Glomerular endothelial cell (primary cell): ENCODE measurements at regions not wholly inside any gene's neighbourhood (a gene's known extent, or its start where the extent isn't known, plus 50 kb on each side); places are given as distances from the start of the nearest gene placed in this dataset.

ENCODE experiments used
- DNase-seq: peaks from one replicate; pipeline ENCODE4 v3.0.0-alpha.2; 2011; ENCODE audit warnings: low read depth, low spot score; ENCODE audit errors: extremely low read depth

DNA sequence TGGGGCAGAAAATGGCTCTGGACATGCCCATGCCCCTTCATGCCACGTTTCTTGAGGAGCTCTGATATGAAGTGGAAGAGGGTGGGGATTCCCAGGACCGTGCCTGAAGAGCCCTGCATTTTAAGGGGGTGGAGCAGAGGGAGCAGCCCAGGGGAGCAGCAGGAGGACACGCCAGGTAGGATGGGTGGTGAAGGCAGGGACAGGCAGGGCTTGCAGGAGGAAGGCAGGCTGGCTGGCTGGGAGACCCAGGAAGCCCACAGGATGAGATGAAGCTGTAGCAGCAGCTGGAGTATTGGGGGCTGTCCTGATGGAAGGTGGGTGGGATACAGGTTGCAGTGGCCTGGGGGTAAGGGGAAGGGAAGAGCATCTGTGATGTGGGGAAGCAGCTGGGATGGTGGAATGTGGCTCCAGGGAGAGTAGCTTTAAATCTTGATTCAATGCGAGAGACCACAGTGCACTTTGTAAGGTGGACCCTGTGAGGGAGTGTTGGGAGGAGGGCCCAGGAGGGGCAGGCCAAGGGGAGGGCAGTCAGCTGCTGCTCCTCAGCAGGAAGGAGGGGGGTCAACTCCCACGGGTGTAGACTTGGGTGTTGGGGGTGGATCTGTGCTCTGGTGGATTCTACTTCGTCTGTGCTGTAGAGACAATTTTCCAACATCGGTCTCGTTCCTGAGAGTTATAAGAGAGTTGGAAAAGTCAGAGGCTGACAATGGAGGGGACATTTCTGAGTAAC, 242.6 kb upstream of the IRX4 start:
- no peak for DNase-seq

DNA sequence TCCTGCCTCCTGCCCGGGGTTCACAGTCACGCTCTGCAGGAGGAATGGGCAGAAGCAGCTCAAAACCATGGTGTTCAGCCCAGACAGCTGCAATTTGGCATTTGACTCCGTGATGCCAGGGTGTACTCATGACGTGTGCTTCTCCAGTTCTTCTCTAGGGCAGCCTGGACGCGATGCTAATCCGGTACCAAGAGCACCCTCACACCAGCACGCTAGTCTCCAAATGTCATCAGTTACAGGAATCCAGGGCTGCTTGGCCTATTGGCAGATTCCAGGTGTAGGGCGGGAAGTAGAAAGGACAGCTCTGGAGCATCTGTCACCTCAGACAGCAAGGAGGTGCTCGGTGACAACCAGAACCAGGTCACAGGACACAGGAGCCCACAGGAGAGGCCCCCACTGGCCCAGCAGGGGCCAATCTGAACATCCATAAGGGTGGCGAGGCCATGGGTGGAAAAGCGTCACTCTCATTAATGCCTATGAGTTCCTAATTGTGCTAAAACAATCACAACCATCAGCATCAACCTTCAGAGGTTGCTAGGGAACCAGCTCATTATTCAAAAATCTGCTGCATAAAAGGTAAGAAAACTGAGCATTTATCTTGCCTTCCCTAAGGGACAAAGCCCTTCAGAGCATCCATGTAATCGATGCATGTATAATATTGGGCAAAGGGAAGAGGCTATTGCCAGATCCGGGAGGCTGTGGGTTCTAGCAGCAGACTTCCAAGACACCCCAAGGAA, 241.9 kb upstream of the IRX4 start:
- no peak for DNase-seq

DNA sequence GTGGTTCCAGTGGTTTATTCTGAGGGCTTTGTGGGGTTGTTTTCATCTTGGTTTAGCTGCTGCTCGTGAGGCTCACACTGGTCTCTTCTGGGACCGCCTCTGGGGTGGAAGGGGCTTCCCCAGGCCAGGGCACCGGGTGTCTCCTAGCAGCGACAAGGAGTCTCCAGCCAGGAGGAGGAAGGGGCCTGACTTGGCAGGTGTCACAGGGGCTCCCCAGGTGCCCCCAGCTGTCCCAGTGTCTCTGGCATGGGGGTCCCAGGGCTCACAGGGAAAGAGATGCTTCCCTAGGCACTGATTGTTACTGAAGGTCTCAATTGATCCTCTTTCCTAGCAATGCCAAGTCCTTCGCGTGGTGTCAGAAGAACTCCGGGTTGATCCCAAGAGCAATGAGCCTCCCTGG, 241.1 kb upstream of the IRX4 start:
- no peak for DNase-seq

DNA sequence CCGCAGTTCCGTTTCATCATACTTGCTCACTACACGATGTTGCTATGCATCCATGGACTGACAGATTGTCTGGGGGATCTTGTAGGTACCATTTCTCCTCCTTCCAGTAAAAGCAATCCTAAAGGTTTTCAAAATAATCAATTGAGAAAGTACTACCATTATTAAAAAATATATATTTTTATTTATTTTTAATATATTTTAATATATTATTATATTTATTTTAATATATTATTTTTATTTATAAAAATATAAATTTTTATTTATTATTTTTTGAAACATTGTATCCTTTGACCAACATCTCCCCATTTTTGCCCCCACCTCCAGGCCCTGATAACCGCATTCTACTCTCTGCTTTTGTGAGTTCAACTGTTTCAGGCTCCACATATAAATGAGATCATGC, 237.6 kb upstream of the IRX4 start:
- DNase-seq: no peak

DNA sequence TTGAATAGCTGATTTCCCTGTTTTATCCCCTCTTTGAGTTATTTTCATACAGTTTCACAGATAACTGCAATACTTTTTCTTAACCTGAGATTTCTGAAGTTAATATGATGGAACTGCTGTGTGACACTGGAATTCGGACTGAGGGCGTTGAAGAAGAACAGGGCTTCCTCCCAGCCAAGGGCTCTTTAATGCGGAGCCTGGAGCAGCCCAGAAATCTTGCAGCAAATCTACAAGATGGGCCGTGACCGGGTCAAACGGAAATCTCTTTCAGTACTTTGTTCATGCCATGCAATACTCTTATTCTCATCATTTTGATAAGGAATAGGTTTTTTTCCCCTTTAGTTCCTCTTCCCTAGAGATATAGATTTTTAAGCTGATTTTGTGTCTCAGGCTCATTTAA, 236.8 kb upstream of the IRX4 start:
- no peak for DNase-seq

DNA sequence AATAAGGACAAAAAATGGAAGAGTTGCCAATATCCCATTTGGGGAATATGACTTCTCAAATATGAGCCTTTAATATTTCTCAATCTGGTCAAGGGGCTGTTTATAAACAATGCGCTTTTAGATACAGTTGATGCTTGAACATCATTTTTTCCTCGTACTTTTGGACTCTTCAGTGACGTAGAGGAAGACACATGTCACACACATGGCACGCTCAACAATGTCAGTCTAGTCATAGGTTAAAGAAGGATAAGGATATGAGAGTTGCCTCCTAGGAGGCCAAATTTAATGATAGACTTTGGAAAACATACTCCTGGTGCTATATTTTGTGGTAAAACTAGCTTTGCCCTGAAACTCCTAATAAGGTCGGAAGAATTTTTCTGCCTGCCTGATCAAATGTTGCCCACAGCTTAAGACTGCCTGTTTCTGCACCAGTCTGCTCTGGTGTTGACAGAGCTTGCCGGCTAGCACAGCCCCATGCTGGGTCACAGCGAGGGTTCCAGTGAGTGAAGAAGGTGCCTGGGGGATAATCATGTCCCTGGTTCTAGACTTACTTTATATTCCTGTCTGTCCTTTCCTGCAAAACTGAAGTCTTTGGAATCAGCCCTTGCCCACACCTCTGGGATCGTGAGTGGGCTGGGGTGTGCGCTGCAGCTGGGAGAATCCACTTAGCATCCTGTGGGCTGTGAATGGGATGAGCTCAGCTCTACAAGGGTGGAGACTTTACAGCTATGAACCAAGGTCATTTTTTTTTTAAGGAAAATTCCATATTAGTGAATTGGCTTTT, 230.8 kb upstream of the IRX4 start:
- DNase-seq: no peak

DNA sequence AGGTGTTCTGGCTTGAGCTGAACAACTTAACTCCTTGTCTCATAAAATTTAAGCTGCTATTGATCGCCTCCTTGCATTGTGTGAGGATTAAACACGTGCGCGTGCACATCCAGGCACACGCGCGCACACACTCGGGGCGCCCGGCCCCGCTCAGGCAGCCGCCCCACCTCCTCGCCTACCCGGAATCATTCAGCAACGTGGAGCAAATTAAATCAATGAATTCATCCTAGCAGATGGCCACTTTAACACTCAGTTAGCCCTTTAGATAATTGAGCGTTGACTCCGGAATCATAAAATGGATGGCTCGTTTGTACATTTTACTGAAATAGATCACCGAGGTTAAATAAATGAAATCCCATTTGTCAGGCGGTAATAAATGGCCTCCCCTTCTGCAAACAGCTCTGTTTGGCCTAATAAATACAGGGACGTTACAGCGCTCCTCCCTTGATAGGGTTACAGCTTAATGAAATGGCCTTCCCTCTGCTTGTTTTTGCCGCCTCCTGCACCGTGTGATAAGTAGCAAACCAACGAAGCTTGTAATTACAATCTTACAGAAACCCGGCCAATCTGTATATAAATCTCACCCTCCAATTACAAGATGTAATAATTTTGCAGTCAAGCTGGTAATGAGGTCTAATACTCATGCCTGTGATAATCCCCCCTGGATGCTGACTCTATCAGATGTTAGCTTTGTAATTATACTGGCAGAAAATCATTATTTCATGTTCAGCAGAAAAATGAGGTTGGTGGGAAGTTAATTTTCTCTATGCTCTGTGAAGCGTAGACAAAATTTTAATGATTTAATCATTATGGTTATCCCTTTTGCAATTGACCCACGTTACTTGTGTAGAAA, 229.7 kb upstream of the IRX4 start:
- no peak for DNase-seq

DNA sequence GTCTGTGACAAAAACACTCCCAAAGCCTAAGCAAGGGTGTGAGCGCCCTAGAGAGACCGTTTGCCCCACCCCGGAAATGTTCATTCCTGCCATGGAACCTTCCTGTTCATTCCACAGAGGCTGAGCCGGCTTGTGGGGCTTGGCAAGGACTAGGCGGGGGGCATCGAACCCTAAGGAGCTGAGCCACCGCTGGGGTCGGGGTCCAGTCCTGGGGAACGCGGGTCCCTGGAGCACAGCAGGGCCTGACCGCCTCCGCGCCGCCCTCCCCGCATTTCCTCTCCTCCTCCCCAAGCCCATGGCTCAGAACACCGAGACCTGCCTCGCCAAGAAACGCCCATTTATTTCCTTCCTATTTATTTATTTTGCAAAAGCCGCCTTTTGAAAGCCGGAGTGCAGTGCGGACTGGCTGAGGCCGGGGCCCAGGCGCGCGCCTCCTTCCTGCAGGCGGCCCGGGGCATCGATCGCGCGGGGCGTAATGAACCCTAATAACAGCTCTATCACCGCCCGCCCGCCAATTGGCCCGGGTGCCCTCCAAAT, 228.9 kb upstream of the IRX4 start:
- DNase-seq: no peak

DNA sequence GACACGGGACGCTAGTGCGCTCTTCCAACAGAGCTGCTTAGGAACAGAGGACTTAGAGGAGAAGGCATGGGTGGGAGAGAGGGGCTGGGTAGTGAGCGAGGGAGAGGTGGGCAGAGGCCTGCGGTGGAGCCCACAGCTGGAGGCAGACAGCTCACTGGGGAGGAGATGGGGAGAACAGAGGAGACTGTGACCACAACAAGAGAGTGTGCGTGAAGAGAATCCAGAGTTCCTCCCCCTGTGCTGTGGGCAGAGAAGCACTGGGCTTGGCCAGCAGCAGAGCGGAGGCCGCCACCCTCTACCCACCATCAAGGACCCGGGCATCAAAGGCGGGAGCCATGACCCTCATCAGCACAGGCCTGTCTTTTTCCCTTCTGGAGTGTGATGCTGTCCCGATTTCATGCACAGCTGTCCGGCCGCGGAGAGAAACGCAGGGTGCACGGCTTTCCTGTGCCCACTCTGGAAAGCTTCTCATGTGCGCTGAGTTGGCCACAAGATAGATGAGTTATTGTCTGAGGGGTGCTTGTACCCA, 228.3 kb upstream of the IRX4 start:
- DNase-seq: no peak

DNA sequence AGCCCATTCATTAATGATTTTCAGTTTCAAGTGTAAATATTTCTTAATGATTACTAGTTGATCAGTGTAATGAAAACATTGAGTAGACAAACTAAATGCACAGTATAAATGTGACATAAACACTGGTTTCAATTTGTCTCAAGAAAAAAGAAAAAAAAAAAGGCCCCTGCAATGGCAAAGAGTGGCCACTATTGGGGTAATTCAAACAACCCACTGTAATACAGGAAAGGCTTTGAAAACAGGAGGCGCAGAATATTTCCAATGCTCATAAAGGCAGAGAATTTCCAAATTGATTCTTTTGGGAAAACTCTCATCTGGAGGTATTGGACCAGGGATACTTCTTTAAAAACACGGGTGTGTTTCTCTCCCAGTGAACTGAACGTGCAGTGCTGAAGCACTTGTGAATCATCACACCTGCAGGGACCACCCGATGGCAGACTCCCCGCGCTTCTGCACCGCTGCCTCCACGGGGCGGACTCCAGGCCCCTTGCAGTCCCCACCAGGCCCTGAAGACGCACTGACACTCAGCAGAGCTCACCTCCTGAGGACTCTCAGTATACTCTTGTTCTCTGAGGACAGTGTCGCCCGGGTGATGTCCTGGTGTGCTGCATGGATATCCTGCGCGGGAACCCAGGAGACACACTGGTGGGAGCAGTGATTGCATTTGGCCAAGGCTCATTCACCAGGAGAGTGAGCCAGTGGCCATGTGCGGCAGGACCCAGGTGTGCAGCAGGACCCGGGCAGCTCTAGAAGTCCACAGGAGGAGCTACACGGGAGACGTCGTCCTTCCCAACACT, 227.6 kb upstream of the IRX4 start:
- no peak for DNase-seq

DNA sequence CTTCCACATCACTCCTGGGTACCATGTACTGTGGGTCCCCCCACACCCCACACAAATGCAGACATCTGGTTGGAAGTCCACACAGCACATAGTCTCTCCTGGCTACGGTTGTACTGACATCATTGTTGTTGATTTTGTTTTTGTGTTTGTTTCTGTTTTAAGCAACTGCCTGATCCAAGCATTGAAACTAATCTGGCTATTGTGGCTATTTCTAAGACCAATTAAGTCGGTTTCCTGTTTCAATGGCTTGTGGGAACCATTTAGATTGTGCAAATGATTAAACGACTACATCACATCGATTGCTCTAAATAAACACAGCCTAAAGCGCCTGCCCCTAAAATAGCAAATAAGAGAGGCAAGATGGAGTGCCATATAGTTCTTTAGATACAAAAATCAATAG, 226.8 kb upstream of the IRX4 start:
- no peak for DNase-seq

DNA sequence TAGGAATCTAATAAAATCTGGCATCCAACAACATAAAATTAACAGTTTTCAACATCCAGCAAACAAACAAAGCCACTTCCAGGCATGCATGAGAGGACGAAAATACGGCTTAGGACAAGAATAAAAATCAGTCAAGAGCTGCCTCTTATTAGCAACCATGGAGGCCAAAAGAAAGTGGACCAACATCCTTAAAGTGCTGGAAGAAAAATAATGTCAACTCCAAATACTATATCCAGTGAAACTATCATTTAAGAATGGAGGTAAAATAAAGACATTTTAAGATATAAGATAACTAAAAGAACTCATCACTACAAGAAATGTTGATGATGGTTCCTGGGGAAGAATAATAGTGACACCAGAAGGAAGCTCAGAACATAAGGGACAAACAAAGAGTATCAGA, 224.0 kb upstream of the IRX4 start:
- no peak for DNase-seq

DNA sequence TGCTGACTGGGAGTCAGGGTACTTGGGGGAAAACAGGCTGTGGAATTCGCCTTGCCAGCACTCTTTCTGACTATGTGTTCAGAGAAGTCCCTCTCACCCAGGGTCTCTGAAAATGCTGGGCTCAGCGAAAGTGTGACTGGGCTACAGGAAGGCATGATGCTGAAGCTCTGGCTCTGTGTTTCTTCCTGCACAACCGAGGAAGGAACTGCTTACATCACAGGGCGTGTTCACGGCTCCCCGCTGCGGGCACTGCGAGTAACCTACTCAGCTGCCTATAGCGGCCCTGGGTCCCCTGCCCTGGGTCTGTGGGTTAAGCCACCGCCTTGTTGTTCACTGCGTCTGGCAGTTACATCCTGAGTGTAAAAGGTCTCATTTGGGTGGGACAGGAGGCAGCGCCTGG, 222.4 kb upstream of the IRX4 start:
- peak; percentile 16 for DNase-seq

DNA sequence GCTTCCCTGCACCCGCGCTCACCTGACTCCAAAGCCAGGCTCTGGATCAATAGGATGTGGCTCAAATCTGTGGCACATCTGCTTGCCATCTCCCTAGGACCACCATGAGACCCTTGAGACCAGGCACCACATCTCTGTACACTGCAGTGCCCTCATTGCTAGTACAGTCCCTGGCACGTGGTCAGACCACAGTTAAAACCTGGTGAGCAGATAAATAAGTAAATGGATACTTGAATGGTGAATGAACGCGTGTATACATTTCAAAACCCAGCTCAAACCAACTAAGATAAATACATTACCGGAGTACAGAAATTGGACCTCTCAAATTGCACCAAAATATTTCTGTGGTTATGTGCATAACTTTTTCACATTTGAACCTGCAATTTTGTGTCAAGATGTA, 221.2 kb upstream of the IRX4 start:
- DNase-seq: no peak

DNA sequence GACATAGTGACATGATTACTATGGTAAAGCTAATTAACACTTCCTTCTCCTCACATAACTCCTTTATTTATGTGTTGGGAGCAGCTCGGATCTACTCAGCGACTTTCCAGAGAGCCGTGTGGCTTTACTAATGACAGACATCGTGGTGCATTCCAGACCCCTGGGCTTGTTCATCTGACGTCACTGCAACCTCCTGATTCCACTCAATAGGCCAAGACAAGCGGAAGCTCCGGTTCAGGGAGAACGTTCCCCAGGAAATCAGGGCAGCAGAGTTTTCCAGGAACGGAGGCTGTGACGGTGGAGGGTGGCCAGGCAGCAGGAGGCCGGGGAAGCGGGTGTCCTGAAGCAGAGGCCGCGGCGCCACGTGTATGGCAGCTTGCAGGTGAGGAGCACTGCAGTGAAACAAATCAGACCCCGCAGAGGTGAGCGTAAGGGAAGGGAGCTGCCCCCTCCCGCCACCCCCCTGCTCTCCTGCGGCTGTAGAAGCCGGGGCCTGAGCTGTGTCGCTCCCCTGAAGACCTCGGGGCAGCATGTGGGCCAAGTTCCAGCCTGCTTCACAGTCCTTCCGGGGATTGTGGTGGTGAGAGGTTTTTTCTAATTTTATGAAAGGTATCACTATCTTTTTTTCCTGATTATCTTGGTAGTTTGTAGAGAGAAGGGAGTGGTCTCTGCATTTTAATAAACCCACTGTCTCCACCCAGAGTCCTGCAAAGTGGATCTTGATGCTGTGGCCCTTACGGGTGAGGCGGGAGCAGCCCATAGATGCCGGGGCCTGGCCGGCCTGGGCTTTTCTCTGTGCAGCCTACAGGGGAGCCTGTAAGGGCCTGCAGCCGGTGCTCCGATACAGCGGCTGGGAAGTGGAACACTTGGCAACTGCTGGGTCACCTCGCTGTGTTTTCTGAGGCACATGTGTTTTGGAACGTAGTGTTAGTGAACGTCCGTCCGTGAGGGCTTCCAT, 220.4 kb upstream of the IRX4 start:
- no peak for DNase-seq

DNA sequence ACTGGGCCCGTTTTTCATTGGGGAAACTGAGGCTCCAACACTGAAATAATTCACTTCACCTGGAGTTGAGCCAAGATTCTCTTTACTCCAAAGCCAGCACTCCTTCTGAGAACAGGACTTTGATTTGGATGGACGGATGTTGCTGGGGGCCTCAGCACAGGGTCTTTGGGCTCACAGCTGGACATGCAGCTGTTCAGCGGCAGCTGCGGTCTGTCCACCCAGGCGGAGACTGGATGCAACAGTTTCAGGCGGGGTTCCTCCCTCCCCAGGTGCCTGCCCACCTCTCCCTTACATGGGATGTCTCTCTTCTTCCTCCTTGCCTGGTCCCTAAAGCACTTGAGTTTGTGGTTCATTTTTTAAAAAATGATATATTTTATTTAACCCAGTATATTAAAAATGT, 219.0 kb upstream of the IRX4 start:
- no peak for DNase-seq

DNA sequence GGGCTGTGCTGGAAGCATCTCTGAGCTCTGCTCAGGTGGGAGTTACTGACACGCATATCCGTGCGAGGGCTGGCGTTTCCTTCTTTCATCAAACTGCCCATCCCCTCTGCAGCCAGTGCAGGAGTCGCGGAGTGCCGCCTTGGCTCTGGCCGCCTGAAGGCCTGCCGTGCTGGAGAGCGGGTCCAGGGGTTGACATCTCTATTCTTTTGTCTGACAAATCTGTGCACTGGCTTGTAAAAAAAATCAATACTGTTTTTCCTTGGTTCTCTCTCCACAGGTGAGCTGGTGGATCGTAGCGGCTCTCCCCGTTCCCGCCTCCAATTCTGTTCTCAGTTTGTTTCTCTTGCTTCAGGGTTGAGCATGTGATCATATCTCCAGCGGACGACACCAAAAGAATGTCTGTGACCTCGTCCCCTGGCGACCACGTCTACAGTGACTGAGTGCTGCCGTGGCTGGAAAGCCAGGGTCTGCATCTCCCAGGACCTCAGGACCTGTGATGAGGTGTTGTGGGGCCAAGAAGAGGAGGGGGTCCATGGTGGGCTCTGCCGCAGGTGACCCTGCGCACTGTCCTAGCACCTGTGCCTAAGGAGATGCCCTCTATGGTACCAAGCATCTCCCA, 214.3 kb upstream of the IRX4 start:
- DNase-seq: no peak

DNA sequence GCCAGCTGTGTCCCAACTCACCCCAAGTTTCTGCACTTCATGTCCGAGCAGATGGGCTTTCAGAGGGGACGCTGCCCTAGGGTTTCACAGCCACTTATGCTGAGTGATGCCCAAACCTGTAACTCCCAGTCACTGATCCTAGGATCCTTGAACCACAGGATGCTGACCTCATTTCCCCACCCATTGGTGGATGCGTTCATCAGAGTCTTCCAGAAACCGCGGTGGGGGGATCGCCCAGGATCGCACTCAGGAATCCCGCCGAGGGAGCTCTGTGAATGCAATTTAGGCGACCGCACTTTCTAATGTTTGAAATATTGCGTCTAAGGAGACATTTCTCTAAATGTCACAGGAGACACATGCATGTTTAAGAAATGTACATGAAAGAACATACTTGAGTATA, 212.3 kb upstream of the IRX4 start:
- no peak for DNase-seq
